Ectodermal cell (in vitro differentiated cells): ENCODE measurements at regions not wholly inside any gene's neighbourhood (a gene's known extent, or its start where the extent isn't known, plus 50 kb on each side); places are given as distances from the start of the nearest gene placed in this dataset.
A peak's percentile ranks its signal among the peaks of the same experiment; 100 is the strongest.

Experiments
- H3K27ac ChIP-seq: 2 replicates; pipeline ENCODE4 v1.7.0; 2013; ENCODE audit warnings: mild to moderate bottlenecking, low read depth, low read length; ENCODE audit not compliant: insufficient read depth, poor library complexity, severe bottlenecking
- H3K27me3 ChIP-seq: 2 replicates; pipeline ENCODE4 v1.7.0; 2013; ENCODE audit warnings: mild to moderate bottlenecking, low read length; ENCODE audit not compliant: insufficient read depth, control insufficient read depth, poor library complexity, severe bottlenecking
- H3K36me3 ChIP-seq: one replicate; pipeline ENCODE4 v1.7.0; 2013; ENCODE audit warnings: low read length; ENCODE audit not compliant: control insufficient read depth, insufficient read depth
- H3K4me1 ChIP-seq: one replicate; pipeline ENCODE4 v1.7.0; 2013; ENCODE audit warnings: low read length; ENCODE audit not compliant: control insufficient read depth, insufficient read depth
- H3K4me3 ChIP-seq: 2 replicates; pipeline ENCODE4 v1.7.0; 2013; ENCODE audit warnings: low read depth, low read length, control low read depth; ENCODE audit not compliant: insufficient read depth
- H3K9me3 ChIP-seq: 2 replicates; pipeline ENCODE4 v1.7.0; 2013; ENCODE audit warnings: mild to moderate bottlenecking, low read length, moderate library complexity; ENCODE audit not compliant: control insufficient read depth
- WGBS, 2 experiments: methylation state at CpG; one replicate each; pipeline ENCODE4 v1.1.7; 2013; ENCODE audit warnings: missing lambda C conversion rate in 2 of 2; 5-methylcytosine and 5-hydroxymethylcytosine counted together

- H3K9me3 ChIP-seq, result no peaks in the 10 kb centered on the region
- H3K4me1 ChIP-seq, result no peaks in the 10 kb centered on the region
- no peak overlapping the region for H3K27ac ChIP-seq
- no peaks in the 10 kb centered on the region for H3K27me3 ChIP-seq
- H3K4me3 ChIP-seq, result no peak overlapping the region
- H3K36me3 ChIP-seq, result no peaks in the 10 kb centered on the region
These were observed 564.0 kb downstream of the TRHDE start for GRCh38 chr12:72836194-72836593.

DNA sequence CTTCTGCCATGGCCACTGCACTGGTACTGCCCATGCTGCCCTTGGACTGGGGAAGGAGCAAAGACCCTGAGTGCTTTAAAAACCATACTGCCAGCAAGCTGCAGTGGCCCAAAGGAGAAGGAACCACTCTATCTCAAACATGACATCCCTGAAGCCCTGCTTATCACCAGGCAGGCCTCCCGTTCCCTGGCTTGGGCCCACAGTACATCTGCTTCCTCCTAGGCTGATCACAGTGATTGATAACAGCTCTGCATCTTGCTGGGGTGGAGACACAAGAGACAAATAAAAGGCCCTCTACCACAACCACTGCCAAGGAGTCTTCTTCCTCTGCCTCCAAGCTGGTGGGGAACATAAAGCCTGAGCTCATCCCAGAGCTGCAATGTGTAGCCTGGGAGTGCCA, 567.5 kb downstream of the TRHDE start:
- H3K27ac ChIP-seq, result no peak overlapping the region
- no peaks in the 10 kb centered on the region for H3K9me3 ChIP-seq
- H3K4me1 ChIP-seq, result no peaks in the 10 kb centered on the region
- no peaks in the 10 kb centered on the region for H3K36me3 ChIP-seq
- H3K4me3 ChIP-seq, result no peak overlapping the region
- WGBS, 2 experiments, result 91 to 97% methylated on average over 1 of the region's 1 CpG
- H3K27me3 ChIP-seq, result no peaks in the 10 kb centered on the region

GRCh38 chr12:72863671-72864070, 591.5 kb downstream of the TRHDE start:
- H3K27ac ChIP-seq, result no peak overlapping the region
- H3K27me3 ChIP-seq, result no peaks in the 10 kb centered on the region
- H3K36me3 ChIP-seq, result no peaks in the 10 kb centered on the region
- no peak overlapping the region for H3K4me3 ChIP-seq
- 89 to 100% methylated on average over 2 of the region's 2 CpGs for WGBS, 2 experiments
- no peaks in the 10 kb centered on the region for H3K9me3 ChIP-seq
- no peaks in the 10 kb centered on the region for H3K4me1 ChIP-seq

DNA sequence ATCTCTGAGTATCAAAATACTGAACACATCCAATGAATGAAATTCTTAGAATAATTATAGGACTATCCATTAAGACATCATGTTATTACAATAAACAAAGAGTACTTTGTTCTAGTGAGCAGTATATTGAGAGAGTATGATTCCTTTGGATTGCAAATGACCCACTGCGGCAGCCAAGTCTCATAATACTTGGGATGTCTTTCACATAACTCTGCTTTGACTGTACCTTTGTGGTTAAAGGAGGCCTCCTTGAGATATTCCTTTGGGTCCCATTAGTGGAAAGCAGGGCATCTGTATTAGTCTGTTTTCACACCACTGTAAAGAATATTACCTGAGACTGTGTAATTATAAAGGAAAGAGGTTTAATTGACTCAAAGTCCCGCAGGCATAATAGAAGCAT, 593.8 kb downstream of the TRHDE start:
- WGBS, 2 experiments, result 92 to 96% methylated on average over 2 of the region's 2 CpGs
- H3K4me3 ChIP-seq, result no peak overlapping the region
- H3K27me3 ChIP-seq, result no peaks in the 10 kb centered on the region
- no peaks in the 10 kb centered on the region for H3K36me3 ChIP-seq
- no peak overlapping the region for H3K27ac ChIP-seq
- no peaks in the 10 kb centered on the region for H3K4me1 ChIP-seq
- H3K9me3 ChIP-seq, result no peaks in the 10 kb centered on the region

DNA sequence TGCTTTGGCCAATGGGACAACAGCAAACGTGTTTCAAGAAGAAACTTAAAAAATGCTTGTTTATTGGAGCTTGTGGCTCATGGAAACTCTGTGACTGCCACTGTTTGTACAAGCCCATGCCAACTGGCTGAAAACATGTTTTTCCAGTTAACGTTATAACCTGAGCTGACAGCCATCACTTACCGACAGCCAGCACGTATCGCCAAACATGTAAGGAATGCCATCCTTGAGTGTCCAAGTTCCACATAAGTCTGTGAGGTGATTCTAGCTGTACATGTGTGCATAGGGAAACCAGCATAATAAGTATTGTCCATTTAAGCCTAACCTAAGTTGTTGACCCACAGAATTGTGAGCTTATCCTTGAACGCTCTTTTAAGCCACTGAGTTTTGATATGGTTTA, 596.9 kb downstream of the TRHDE start:
- 97 to 99% methylated on average over 5 to 6 of the region's 6 CpGs for WGBS, 2 experiments
- Histone ChIP-seq H3K36me3 (no peaks in the 10 kb centered on the region), H3K9me3 (no peaks in the 10 kb centered on the region), H3K4me1 (peaks cover 3% of the 10 kb centered on the region), H3K27me3 (no peaks in the 10 kb centered on the region), H3K4me3 (no peak overlapping the region), H3K27ac (no peak overlapping the region)

GRCh38 chr12:72872238-72872887, 600.2 kb downstream of the TRHDE start:
- 33 to 46% methylated on average over 4 to 5 of the region's 5 CpGs for WGBS, 2 experiments
- Histone ChIP-seq H3K9me3 (no peaks in the 10 kb centered on the region), H3K4me3 (no peak overlapping the region), H3K4me1 (peaks cover 3% of the 10 kb centered on the region), H3K36me3 (no peaks in the 10 kb centered on the region), H3K27ac (no peak overlapping the region), H3K27me3 (no peaks in the 10 kb centered on the region)

DNA sequence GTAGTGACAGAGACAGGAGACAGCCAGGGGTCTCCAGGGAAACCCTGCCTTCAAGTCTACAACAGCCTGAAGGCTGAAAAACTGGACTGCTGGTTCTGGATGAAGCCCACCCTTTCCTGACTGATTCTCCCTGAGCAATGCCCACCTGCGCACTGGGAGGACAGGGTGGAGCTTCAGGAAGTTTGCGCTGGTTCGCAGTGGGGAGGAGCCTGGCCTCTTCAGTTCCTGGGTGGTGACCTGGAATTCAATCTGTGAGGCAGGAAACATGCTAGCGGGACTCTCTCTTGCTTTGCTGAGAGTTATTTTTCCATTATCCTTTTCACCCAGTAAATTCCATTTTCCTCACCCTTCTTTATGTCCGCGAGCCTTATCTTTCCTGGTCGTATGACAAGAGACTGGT, 600.8 kb downstream of the TRHDE start:
- Histone ChIP-seq H3K4me3 (no peak overlapping the region), H3K36me3 (no peaks in the 10 kb centered on the region), H3K4me1 (peaks cover 3% of the 10 kb centered on the region), H3K27me3 (no peaks in the 10 kb centered on the region), H3K27ac (no peak overlapping the region), H3K9me3 (no peaks in the 10 kb centered on the region)
- 86 to 88% methylated on average over 7 of the region's 7 CpGs for WGBS, 2 experiments

DNA sequence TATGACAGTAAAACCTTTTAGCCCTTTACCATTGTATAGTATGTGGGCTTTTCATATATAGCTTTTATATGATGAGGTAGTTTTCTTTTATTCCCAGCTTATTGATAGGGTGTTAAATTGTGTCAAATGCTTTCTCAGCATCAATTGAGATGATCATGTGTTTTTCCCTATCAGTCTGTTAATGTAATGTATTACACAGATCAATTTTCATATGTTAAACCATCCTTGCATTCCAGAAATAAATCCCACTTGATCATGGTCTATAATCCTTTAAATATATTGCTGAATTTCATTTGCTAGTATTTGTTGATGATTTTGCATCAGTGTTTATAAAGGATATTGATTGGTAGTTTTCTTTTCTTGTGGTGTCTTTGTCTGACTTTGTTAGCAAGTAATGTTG, 603.9 kb downstream of the TRHDE start:
- H3K4me1 ChIP-seq, result peaks cover 3% of the 10 kb centered on the region
- no peaks in the 10 kb centered on the region for H3K9me3 ChIP-seq
- H3K36me3 ChIP-seq, result no peaks in the 10 kb centered on the region
- H3K4me3 ChIP-seq, result no peak overlapping the region
- H3K27ac ChIP-seq, result no peak overlapping the region
- H3K27me3 ChIP-seq, result no peaks in the 10 kb centered on the region

- Histone ChIP-seq H3K9me3 (no peaks in the 10 kb centered on the region), H3K36me3 (no peaks in the 10 kb centered on the region), H3K27ac (no peak overlapping the region), H3K4me3 (no peak overlapping the region), H3K4me1 (peaks cover 25% of the 10 kb centered on the region), H3K27me3 (no peaks in the 10 kb centered on the region)
- 0 to 10% methylated on average over 1 of the region's 1 CpG for WGBS, 2 experiments
These were observed 616.5 kb downstream of the TRHDE start for GRCh38 chr12:72888693-72889092.

DNA sequence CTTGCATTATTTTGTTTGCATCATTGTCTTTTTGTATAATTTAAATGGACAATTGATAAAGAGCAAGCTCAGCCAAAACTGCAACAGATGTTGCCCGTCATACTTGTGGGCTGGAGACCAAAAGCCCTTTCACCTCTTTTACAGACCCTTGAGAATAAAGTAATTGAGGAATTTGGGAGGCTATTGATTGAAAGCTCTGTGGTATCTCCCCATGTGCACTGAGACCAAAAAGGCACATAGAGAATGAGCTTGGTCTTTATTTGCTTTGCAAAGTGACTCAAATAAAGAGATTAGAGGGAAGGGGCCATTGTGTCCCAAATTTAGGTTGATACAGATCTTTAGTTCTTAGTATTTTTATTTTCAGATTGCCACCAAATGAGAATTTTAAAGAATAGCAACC, 617.6 kb downstream of the TRHDE start:
- Histone ChIP-seq H3K4me3 (no peak overlapping the region), H3K9me3 (no peaks in the 10 kb centered on the region), H3K27me3 (no peaks in the 10 kb centered on the region), H3K27ac (peak overlapping the region; percentile 46), H3K4me1 (peaks cover 25% of the 10 kb centered on the region), H3K36me3 (no peaks in the 10 kb centered on the region)
- WGBS, 2 experiments, result 6% methylated on average over 1 of the region's 1 CpG; no CpG with 5 or more reads in 1 of the 2 experiments

DNA sequence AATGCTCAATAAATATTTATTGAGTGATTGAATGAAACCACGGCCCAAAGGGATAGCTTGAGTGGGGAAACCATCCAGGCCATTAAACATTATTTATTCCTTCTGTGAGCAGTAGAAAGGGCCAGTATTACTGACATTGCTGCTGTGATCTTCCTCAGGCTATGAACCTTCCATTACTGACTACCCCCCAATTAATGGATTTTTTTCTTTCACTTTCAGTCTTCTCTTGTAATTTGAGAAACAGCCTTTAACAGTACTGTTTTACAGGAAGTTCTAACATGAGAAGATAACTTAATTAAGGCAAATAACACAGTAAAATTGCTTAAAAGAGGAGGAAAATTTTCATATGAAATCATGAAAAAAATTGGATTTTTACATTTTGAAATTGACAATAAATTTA, 629.5 kb downstream of the TRHDE start:
- H3K4me3 ChIP-seq, result no peak overlapping the region
- no peaks in the 10 kb centered on the region for H3K27me3 ChIP-seq
- H3K27ac ChIP-seq, result no peak overlapping the region
- no peaks in the 10 kb centered on the region for H3K9me3 ChIP-seq
- 94% methylated on average over 1 of the region's 1 CpG; no CpG with 5 or more reads in 1 of the 2 experiments for WGBS, 2 experiments
- H3K4me1 ChIP-seq, result no peaks in the 10 kb centered on the region
- H3K36me3 ChIP-seq, result no peaks in the 10 kb centered on the region
